Uterus (tissue), 3 donors: ENCODE measurements at regions not wholly inside any gene's neighbourhood (a gene's known extent, or its start where the extent isn't known, plus 50 kb on each side); places are given as distances from the start of the nearest gene placed in this dataset.
"Not testable (repeated sequence)": the region's sequence is repeated elsewhere in the genome, so short reads cannot be mapped to it uniquely, and the experiment has no call there.

Experiments used
- DNase-seq, 2 donors: peaks; one replicate each; pipeline ENCODE4 v3.0.0-alpha.2; 2019 to 2020
- H3K27ac ChIP-seq, 2 donors: fragments of 200-600 bp; sonication (generic); 1 replicate in 1 of 2; 2 replicates in 1 of 2; pipeline ENCODE4 v1.5.1; 2016 to 2018
- H3K27me3 ChIP-seq, 2 donors: fragments of 200-600 bp; sonication (generic); one replicate each; pipeline ENCODE4 v1.5.1; 2018 to 2019; ENCODE audit warnings: control low read depth in 1 of 2
- H3K36me3 ChIP-seq, 2 donors: fragments of 200-600 bp; sonication (generic); one replicate each; pipeline ENCODE4 v1.5.1; 2019; ENCODE audit warnings: control low read depth in 1 of 2
- H3K4me1 ChIP-seq, 2 donors: fragments of 200-600 bp; sonication (generic); one replicate each; pipeline ENCODE4 v1.5.1; 2018 to 2019; ENCODE audit warnings: control low read depth in 1 of 2
- H3K4me3 ChIP-seq, 2 donors: fragments of 200-600 bp; sonication (generic); 1 replicate in 1 of 2; 2 replicates in 1 of 2; pipeline ENCODE4 v1.5.1; 2018 to 2019; ENCODE audit warnings: mild to moderate bottlenecking in 1 of 2
- H3K9me3 ChIP-seq, 2 donors: fragments of 200-600 bp; sonication (generic); one replicate each; pipeline ENCODE4 v1.5.1; 2019; ENCODE audit warnings: control low read depth in 1 of 2
- POLR2A ChIP-seq, 2 donors: fragments of 450-650 bp; IDR thresholded peaks; one replicate each; pipeline ENCODE4 v1.6.1; 2016; ENCODE audit warnings: antibody characterized with exemption in 2 of 2, mild to moderate bottlenecking in 1 of 2, moderate library complexity in 1 of 2
- intact Hi-C: fragments of 100-400 bp; cut with DNase I; formaldehyde crosslinking; loops from one replicate; pipeline ENCODE4 v1.15.1; 2023; ENCODE audit warnings: low total_unique reads
- TF ChIP-seq, protein P1 (sequence below), 4 experiments: fragments of 200-600 bp in 2 of 4; fragments of 450-650 bp in 2 of 4; sonication (generic) in 2 of 4; IDR thresholded peaks; one replicate each; pipeline ENCODE4 v1.5.1; 2016 to 2019; ENCODE audit warnings: antibody characterized with exemption in 4 of 4, mild to moderate bottlenecking in 2 of 4, moderate library complexity in 1 of 4
- donor health status: DM: yes; HTN: yes; CAD: no.

DNA sequence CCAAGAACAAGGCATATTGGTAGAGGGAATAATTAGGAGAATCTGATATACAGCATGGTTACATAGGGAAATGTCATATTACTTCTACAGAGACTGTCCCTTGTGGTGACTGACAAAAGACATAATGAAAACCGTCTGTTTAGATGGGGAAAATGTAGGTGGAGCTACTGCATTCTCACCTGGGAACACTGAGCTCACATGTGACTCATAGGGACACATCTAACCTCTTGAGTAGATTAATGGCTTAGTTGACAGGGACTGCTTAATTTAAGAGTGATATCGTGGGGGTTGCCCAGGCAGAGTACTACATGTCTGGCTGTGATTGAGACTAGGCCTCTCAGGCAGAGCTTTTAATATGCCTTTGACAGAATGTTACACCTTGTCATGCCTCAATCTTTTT lies 235.3 kb upstream of the ZFP64 start:
- Histone ChIP-seq H3K4me3 (no peak overlapping the region), H3K4me1 (no peaks in the 10 kb centered on the region), H3K27me3 (no peaks in the 10 kb centered on the region), H3K27ac (no peak overlapping the region), H3K9me3 (no peaks in the 10 kb centered on the region), H3K36me3 (no peaks in the 10 kb centered on the region)
- intact Hi-C loops: no loop called here
- no peak for DNase-seq
- TF ChIP-seq, protein P1, sequence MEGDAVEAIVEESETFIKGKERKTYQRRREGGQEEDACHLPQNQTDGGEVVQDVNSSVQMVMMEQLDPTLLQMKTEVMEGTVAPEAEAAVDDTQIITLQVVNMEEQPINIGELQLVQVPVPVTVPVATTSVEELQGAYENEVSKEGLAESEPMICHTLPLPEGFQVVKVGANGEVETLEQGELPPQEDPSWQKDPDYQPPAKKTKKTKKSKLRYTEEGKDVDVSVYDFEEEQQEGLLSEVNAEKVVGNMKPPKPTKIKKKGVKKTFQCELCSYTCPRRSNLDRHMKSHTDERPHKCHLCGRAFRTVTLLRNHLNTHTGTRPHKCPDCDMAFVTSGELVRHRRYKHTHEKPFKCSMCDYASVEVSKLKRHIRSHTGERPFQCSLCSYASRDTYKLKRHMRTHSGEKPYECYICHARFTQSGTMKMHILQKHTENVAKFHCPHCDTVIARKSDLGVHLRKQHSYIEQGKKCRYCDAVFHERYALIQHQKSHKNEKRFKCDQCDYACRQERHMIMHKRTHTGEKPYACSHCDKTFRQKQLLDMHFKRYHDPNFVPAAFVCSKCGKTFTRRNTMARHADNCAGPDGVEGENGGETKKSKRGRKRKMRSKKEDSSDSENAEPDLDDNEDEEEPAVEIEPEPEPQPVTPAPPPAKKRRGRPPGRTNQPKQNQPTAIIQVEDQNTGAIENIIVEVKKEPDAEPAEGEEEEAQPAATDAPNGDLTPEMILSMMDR (IDR thresholded peaks at IDR 0.05): no peak
- TF ChIP-seq POLR2A (IDR thresholded peaks at IDR 0.05): no peak

DNA sequence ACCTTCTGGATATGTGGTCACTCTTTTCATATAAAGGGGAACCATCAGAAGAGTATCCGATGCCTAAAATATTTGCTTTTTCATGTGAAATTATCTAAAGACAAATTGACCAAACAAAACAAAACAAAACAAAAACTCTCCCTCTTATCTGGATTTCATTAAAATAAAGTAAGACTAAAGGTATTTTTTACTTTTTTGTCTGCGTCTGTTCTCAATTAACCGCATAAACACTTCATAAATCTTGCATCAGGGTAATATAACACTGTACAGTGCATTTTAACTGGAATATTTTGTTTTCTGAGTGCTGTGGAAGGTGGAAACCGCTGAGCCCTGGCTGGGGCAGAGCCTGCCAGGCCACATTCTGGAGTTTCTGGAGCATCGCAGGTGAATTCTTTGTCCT lies 234.1 kb upstream of the ZFP64 start:
- Histone ChIP-seq H3K4me1 (no peaks in the 10 kb centered on the region), H3K36me3 (no peaks in the 10 kb centered on the region), H3K27ac (no peak overlapping the region), H3K4me3 (no peak overlapping the region), H3K27me3 (no peaks in the 10 kb centered on the region), H3K9me3 (no peaks in the 10 kb centered on the region)
- DNase-seq: no peak
- TF ChIP-seq, protein P1 (IDR thresholded peaks at IDR 0.05): no peak
- no peak for TF ChIP-seq POLR2A (IDR thresholded peaks at IDR 0.05)
- intact Hi-C loops: no loop called here

DNA sequence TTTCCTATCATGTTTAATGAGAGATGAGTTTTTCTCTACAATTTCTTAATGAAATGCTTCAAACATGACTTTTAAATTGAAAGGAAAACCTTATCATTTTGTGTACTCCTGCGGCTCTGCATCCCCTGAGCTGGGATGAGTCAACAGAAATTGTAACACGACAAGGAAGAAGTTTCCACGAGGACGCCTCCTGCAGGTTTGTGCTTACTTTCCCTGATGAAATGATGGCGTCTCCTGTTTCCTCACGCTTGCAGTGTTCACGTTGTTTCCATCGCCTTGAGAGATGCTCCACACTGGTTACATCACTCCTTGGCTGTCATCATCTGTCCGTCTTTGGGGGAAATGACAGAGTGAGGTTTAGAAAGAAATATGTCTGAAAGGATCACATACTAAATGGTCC lies 233.7 kb upstream of the ZFP64 start:
- intact Hi-C loops: no loop called here
- no peak for DNase-seq
- Histone ChIP-seq H3K4me1 (no peaks in the 10 kb centered on the region), H3K27ac (no peak overlapping the region), H3K36me3 (no peaks in the 10 kb centered on the region), H3K4me3 (no peak overlapping the region), H3K9me3 (no peaks in the 10 kb centered on the region), H3K27me3 (no peaks in the 10 kb centered on the region)
- TF ChIP-seq POLR2A (IDR thresholded peaks at IDR 0.05): no peak
- TF ChIP-seq, protein P1 (IDR thresholded peaks at IDR 0.05): no peak

DNA sequence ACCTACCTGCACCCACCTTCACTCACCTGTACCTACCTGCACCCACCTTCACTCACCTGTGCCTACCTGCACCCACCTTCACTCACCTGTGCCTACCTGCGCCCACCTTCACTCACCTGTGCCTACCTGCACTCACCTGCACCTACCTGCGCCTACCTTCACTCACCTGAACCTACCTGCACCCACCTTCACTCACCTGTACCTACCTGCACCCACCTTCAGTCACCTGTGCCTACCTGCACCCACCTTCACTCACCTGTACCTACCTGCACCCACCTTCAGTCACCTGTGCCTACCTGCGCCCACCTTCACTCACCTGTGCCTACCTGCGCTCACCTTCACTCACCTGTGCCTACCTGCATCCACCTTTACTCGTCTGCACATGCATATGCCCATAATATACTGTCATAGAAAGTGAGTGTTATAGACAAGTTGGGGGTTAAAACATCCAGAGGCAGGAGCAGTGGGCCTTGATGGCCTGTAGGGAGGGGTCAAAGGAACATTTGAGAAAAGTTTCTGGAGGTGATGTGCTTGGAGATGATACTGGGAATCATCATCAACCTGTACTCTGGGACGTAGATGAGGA lies 232.9 kb upstream of the ZFP64 start:
- H3K27ac ChIP-seq, H3K36me3 ChIP-seq, H3K9me3 ChIP-seq, H3K4me3 ChIP-seq, DNase-seq, H3K27me3 ChIP-seq, H3K4me1 ChIP-seq, intact Hi-C loops: not testable (repeated sequence)

DNA sequence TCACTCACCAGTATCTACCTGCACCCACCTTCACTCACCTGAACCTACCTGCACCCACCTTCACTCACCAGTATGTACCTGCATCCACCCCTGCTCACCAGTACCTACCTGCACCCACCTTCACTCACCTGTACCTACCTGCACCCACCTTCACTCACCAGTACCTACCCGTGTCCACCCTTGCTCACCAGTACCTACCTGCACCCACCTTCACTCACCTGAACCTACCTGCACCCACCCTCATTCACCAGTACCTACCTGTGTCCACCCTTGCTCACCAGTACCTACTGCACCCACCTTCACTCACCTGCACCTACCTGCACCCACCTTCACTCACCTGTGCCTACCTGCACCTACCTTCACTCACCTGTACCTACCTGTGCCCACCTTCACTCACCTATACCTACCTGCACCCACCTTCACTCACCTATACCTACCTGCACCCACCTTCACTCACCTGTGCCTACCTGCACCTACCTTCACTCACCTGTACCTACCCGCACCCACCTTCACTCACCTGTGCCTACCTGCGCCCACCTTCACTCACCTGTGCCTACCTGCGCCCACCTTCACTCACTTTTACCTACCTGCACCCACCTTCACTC lies 232.1 kb upstream of the ZFP64 start:
- not testable (repeated sequence) for H3K36me3 ChIP-seq

DNA sequence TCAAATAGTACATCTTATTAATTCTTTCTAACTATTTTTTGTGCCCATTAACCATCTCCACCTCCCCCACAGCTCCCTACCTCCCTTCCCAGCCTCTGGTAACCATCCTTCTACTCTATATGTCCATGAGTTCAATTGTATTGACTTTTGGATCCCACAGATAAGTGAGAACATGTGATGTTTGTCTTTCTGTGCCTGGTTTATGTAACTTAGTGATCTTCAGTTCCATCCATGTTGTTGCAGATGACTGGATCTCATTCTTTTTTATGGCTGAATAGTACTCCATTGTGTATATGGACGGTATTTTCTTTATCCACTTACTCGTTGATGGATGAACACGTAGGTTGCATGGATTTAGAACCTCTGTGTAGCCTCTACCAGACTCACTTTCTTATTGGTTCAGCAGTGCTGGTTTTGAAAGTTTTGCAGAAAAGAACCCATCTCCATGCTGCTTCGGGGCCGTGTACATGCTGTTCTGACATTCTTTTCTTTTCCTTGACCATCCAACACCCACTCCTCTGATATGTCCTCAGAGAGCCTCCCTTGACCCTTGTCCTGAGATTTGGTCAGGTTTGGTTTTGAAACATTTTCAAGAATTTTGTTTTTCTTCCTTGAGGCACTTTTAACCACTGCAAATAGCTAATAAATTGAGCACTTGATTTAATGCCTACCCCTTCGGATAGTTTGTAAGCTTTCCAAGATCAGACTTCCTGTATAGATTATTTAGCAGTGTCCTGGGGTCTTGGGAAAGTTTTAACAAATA lies 231.2 kb upstream of the ZFP64 start:
- DNase-seq: no peak
- no peak overlapping the region for H3K4me3 ChIP-seq
- intact Hi-C loops: no loop called here
- H3K27ac ChIP-seq: no peak overlapping the region
- no peaks in the 10 kb centered on the region for H3K36me3 ChIP-seq
- no peaks in the 10 kb centered on the region for H3K4me1 ChIP-seq
- no peaks in the 10 kb centered on the region for H3K27me3 ChIP-seq
- H3K9me3 ChIP-seq: no peaks in the 10 kb centered on the region
- TF ChIP-seq, protein P1 (IDR thresholded peaks at IDR 0.05): no peak
- no peak for TF ChIP-seq POLR2A (IDR thresholded peaks at IDR 0.05)

More for the DNA sequence above, 232.1 kb upstream of the ZFP64 start:
- H3K27me3 ChIP-seq, intact Hi-C loops, DNase-seq, H3K4me3 ChIP-seq, H3K4me1 ChIP-seq, H3K27ac ChIP-seq, H3K9me3 ChIP-seq: not testable (repeated sequence)
